Common myeloid progenitor, CD34-positive (primary cell): ENCODE measurements at regions not wholly inside any gene's neighbourhood (a gene's known extent, or its start where the extent isn't known, plus 50 kb on each side); places are given as distances from the start of the nearest gene placed in this dataset.

Source experiments
- CTCF ChIA-PET: fragments of 350-600 bp; sonication (Branson Sonifier 250); formaldehyde crosslinking; loops from one replicate; lab custom pipeline; 2021; ENCODE audit warnings: antibody characterized with exemption; lab: Charles Lee
- POLR2A ChIA-PET: fragments of 350-600 bp; sonication (Branson Sonifier 250); formaldehyde crosslinking; loops from one replicate; lab custom pipeline; 2021; ENCODE audit warnings: antibody characterized with exemption; lab: Charles Lee
- DNase-seq, 3 donors: peaks; one replicate each; pipeline versions ENCODE4 v3.0.0 to v3.0.0-alpha.2; 2013
- H3K27ac ChIP-seq, 2 experiments: 1 replicate in 1 of 2; 2 replicates in 1 of 2; pipeline ENCODE4 v1.7.0; 2013; ENCODE audit warnings: inconsistent platforms in 2 of 2, low read length in 2 of 2, mild to moderate bottlenecking in 2 of 2, low read depth in 1 of 2, moderate library complexity in 1 of 2; ENCODE audit not compliant: severe bottlenecking in 2 of 2, insufficient read depth in 1 of 2, poor library complexity in 1 of 2
- H3K27me3 ChIP-seq, 5 experiments: replicated peaks in 2 of 5; 1 replicate in 3 of 5; 2 replicates in 2 of 5; pipeline versions ENCODE4 v1.6.1 to v1.7.0; 2013; ENCODE audit warnings: low read length in 4 of 5, mild to moderate bottlenecking in 2 of 5, moderate library complexity in 2 of 5, inconsistent platforms in 1 of 5; ENCODE audit not compliant: insufficient read depth in 5 of 5, control insufficient read depth in 4 of 5
- H3K36me3 ChIP-seq, 4 experiments: 1 replicate in 2 of 4; 2 replicates in 2 of 4; pipeline versions ENCODE4 v1.6.1 to v1.7.0; 2013; ENCODE audit warnings: low read length in 3 of 4, control low read depth in 1 of 4, mild to moderate bottlenecking in 1 of 4; ENCODE audit not compliant: control insufficient read depth in 4 of 4, insufficient read depth in 4 of 4
- H3K4me1 ChIP-seq, 4 experiments: 1 replicate in 3 of 4; 2 replicates in 1 of 4; pipeline versions ENCODE4 v1.6.1 to v1.7.1; 2013; ENCODE audit warnings: low read length in 3 of 4, mild to moderate bottlenecking in 3 of 4, control low read depth in 1 of 4, inconsistent platforms in 1 of 4, moderate library complexity in 1 of 4; ENCODE audit not compliant: control insufficient read depth in 4 of 4, insufficient read depth in 4 of 4; ENCODE audit errors: control extremely low read depth in 1 of 4
- H3K4me3 ChIP-seq, 7 experiments: 1 replicate in 4 of 7; 2 replicates in 3 of 7; pipeline versions ENCODE4 v1.5.1 to v1.7.0; 2013; ENCODE audit warnings: mild to moderate bottlenecking in 7 of 7, low read length in 6 of 7, moderate library complexity in 6 of 7, inconsistent platforms in 2 of 7, low read depth in 2 of 7, control low read depth in 1 of 7; ENCODE audit not compliant: insufficient read depth in 4 of 7, control insufficient read depth in 1 of 7; ENCODE audit errors: extremely low read depth in 1 of 7
- H3K9me3 ChIP-seq, 5 experiments: 1 replicate in 4 of 5; 2 replicates in 1 of 5; pipeline versions ENCODE4 v1.6.1 to v1.7.1; 2013; ENCODE audit warnings: low read length in 4 of 5, mild to moderate bottlenecking in 2 of 5, inconsistent platforms in 1 of 5, low read depth in 1 of 5, moderate library complexity in 1 of 5; ENCODE audit not compliant: control insufficient read depth in 4 of 5, insufficient read depth in 2 of 5; ENCODE audit errors: control extremely low read depth in 1 of 5
- WGBS: methylation state at CpG from one replicate; pipeline ENCODE4 v1.1.5; 2013; ENCODE audit not compliant: insufficient coverage; 5-methylcytosine and 5-hydroxymethylcytosine counted together

- Histone ChIP-seq H3K36me3 (no peaks in the 10 kb centered on the region), H3K9me3 (peaks cover 0 to 3% (median 2%) of the 10 kb centered on the region in 5 experiments), H3K27ac (no peak overlapping the region), H3K4me3 (no peak overlapping the region), H3K27me3 (peaks cover 0 to 42% (median 3%) of the 10 kb centered on the region in 5 experiments), H3K4me1 (no peaks in the 10 kb centered on the region)
- DNase-seq: no peak
- POLR2A ChIA-PET: no interaction called here
- 68% methylated on average over 2 of the region's 4 CpGs for WGBS
- CTCF ChIA-PET: no interaction called here
Measured at GRCh38 chr1:38465460-38465859, 394.1 kb downstream of the RRAGC start.

DNA sequence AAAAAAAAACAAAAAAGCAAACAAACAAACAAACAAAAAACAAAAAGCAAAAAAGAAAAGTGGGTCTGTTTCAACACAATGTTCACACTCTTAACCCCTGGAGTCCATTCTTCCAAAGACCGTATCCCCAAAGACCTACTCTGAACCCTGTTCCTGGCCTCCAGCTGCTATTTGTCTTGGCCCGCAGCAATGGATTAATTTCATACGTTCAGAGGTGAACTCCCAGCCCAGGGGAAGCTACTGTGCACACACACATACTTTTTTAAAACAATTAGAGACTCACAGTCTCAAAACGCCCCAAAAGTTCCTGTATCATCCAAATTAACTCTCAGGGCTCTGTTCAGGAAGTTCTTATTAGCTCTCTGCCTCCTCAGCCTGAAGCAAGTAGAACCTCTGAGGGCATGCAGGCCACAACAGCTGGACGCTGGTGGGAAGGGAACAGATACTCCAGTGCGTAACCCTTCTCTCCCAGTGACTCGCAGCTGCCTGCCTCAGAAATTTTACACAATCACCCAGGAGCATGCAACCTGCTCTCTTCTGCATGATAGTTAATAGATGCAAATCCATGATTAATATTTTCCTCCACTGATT lies 395.4 kb downstream of the RRAGC start:
- H3K36me3 ChIP-seq: no peaks in the 10 kb centered on the region
- POLR2A ChIA-PET: no interaction called here
- H3K4me3 ChIP-seq: no peak overlapping the region
- H3K27ac ChIP-seq: no peak overlapping the region
- H3K9me3 ChIP-seq: peaks cover 0 to 3% (median 2%) of the 10 kb centered on the region in 5 experiments
- DNase-seq: no peak
- CTCF ChIA-PET: no interaction called here
- peaks cover 0 to 48% (median 3%) of the 10 kb centered on the region in 5 experiments for H3K27me3 ChIP-seq
- WGBS: 55% methylated on average over 5 of the region's 7 CpGs
- H3K4me1 ChIP-seq: no peaks in the 10 kb centered on the region

DNA sequence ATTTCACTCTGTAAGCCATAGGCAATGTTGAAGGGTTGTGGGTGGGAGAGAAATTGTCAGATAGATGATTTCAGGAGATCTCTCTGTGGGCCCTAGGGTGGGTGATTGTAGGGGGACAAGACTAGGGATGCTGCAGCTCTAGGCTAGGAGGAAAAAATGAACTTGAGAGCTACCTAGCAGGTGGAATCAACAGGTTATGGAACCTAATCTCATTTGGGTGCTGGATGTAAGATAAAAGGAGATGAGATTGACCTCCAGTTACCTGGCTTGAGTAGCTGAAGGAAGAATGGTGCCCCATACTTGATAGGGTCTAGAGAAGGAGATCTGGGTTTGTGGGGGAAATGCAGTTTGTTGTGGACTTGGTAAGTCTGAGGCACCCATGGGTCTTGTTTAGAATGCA lies 396.5 kb downstream of the RRAGC start:
- no peak for DNase-seq
- Histone ChIP-seq H3K36me3 (no peaks in the 10 kb centered on the region), H3K9me3 (peaks cover 0 to 3% (median 2%) of the 10 kb centered on the region in 5 experiments), H3K4me1 (no peaks in the 10 kb centered on the region), H3K27ac (no peak overlapping the region), H3K4me3 (no peak overlapping the region), H3K27me3 (peaks cover 0 to 51% (median 3%) of the 10 kb centered on the region in 5 experiments)
- POLR2A ChIA-PET: no interaction called here
- CTCF ChIA-PET: no interaction called here

DNA sequence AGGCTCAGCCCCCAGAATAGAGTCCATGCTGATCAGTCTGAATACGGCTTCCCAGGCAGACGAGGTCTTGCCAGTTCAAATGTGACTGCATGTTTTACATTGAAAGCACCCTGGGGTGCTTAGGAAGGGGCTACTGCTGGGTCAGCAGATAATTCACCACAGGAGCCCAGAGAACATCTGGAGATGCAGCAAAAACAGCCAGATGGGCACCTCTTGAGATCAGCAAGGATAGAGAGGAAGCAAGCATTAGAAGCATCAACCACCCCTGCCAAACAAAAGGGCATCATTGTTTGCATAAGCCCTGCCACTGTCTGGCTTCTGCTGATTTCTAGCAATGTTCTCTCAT lies 403.1 kb downstream of the RRAGC start:
- H3K4me3 ChIP-seq: no peak overlapping the region
- no peaks in the 10 kb centered on the region for H3K4me1 ChIP-seq
- ChIA-PET POLR2A (no interaction called here), CTCF (no interaction called here)
- WGBS: 93% methylated on average over 2 of the region's 2 CpGs
- no peak for DNase-seq
- no peaks in the 10 kb centered on the region for H3K9me3 ChIP-seq
- no peak overlapping the region for H3K27ac ChIP-seq
- no peaks in the 10 kb centered on the region for H3K36me3 ChIP-seq
- H3K27me3 ChIP-seq: peaks cover 0 to 41% (median 2%) of the 10 kb centered on the region in 5 experiments

DNA sequence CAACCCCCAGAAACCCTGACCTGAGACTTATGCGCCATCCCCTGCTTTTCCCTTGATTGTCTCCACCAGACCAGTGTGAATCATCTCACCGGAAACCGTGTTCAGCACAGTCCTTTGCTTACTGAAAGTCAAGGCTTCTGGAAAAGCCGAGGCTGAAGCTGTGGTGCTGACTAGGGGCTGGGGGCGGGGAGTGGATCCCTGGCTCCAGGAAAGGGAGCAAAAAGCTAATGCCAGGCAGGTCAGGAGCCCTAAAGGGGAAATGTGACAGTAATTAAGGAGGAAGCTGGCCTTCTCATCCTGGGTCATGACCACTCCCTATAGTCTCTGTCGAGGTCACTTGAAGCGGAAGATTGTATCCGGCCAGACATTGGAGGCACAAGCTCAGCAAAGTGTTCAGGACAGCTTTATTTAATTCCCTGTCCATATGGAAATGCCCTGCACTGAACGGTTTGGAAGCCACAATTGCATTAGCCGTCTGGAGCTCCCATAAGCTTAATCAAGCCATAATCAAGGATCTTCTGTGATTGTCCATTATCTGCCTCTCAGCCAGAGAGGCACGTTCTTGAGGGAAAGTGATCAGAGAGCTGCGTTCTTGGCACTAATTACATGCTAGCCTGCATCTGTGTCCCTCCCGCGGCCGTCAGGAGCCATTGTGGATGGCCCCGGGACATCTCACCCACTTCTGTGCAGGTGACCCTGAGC lies 403.6 kb downstream of the RRAGC start:
- no peaks in the 10 kb centered on the region for H3K36me3 ChIP-seq
- ChIA-PET POLR2A (no interaction called here), CTCF (no interaction called here)
- no peaks in the 10 kb centered on the region for H3K9me3 ChIP-seq
- H3K4me3 ChIP-seq: no peak overlapping the region
- no peak overlapping the region for H3K27ac ChIP-seq
- no peaks in the 10 kb centered on the region for H3K4me1 ChIP-seq
- no peak for DNase-seq
- WGBS: 89% methylated on average over 16 of the region's 16 CpGs
- H3K27me3 ChIP-seq: peaks cover 0 to 44% (median 2%) of the 10 kb centered on the region in 5 experiments

GRCh38 chr1:38454749-38455441 lies 404.7 kb downstream of the RRAGC start:
- no peaks in the 10 kb centered on the region for H3K9me3 ChIP-seq
- POLR2A ChIA-PET: no interaction called here
- no peak for DNase-seq
- CTCF ChIA-PET: no interaction called here
- H3K36me3 ChIP-seq: no peaks in the 10 kb centered on the region
- WGBS: 95% methylated on average over 7 of the region's 9 CpGs
- H3K4me3 ChIP-seq: no peak overlapping the region
- H3K27ac ChIP-seq: no peak overlapping the region
- no peaks in the 10 kb centered on the region for H3K4me1 ChIP-seq
- peaks cover 0 to 50% (median 2%) of the 10 kb centered on the region in 5 experiments for H3K27me3 ChIP-seq

- DNase-seq: no peak
- no peak overlapping the region for H3K27ac ChIP-seq
- WGBS: 100% methylated on average over 1 of the region's 5 CpGs
- no peak overlapping the region for H3K4me3 ChIP-seq
- POLR2A ChIA-PET: no interaction called here
- CTCF ChIA-PET: no interaction called here
- H3K27me3 ChIP-seq: peaks cover 0 to 50% (median 2%) of the 10 kb centered on the region in 5 experiments
- H3K4me1 ChIP-seq: no peaks in the 10 kb centered on the region
- no peaks in the 10 kb centered on the region for H3K36me3 ChIP-seq
- no peaks in the 10 kb centered on the region for H3K9me3 ChIP-seq
Measured at GRCh38 chr1:38454236-38454635, 405.3 kb downstream of the RRAGC start.
